ENCODE measurements at regions not wholly inside any gene's neighbourhood (a gene's known extent, or its start where the extent isn't known, plus 50 kb on each side); places are given as distances from the start of the nearest gene placed in this dataset.

DNA sequence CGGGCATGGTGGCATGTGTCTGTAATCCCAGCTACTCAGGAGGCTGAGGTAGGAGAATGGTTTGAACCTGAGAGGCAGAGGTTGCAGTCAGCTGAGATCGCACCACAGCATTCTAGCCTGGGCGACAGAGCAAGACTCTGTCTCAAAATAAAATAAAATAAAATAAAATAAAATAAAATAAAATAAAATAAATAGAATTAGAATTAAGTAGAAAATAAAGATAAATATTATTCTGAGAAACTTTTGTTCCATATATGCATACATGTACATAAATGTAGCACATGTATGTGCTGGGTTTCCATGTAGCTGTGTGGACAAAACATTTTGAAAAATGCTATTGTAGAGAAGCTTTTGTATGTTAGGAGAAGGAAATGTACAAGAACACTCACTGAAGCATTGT, 129.4 kb upstream of the VLDLR start:
- Mint-ChIP-seq H3K4me3 (no peak overlapping the region), H3K4me1 (ENCODE audit: low read depth) (no peaks in the 10 kb centered on the region), H3K9me3 (no peaks in the 10 kb centered on the region), H3K27ac (no peak overlapping the region), H3K27me3 (ENCODE audit: low read depth) (peaks cover 6% of the 10 kb centered on the region), H3K36me3 (ENCODE audit: low read depth) (no peaks in the 10 kb centered on the region)
- DNase-seq: no peak
- intact Hi-C loops (cut with micrococcal nuclease): no loop called here
- CTCF ChIA-PET: no interaction called here

DNA sequence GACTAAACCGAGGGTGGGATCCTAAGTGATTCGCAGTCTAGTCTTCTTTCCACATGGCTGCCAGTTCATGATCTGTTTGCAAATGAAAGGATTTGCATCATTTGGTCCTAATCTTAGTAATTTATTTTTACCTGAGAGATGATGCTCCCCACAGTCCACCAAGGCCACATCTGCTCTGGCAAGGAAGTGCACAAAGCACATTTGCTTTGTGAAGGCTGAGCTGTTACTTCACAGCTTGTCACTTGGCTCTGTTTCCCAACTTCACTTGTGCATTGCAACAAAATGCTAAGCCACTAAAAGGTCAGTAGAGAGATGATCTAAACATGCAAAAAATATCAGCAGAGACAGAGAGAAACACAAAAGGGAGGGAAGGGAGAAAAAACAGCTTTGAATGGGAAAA, 128.5 kb upstream of the VLDLR start:
- H3K27me3 Mint-ChIP-seq (ENCODE audit: low read depth): peaks cover 6% of the 10 kb centered on the region
- DNase-seq: no peak
- no peak overlapping the region for H3K27ac Mint-ChIP-seq
- intact Hi-C loops (cut with micrococcal nuclease): no loop called here
- CTCF ChIA-PET: interaction anchor here (0.7 kb wide), 1 partner anchor 406 kb away, joined by 3 read pairs; no protein-coding TSS in a partner anchor
- no peak overlapping the region for H3K4me3 Mint-ChIP-seq
- no peaks in the 10 kb centered on the region for H3K36me3 Mint-ChIP-seq (ENCODE audit: low read depth)
- H3K4me1 Mint-ChIP-seq (ENCODE audit: low read depth): no peaks in the 10 kb centered on the region
- H3K9me3 Mint-ChIP-seq: no peaks in the 10 kb centered on the region

DNA sequence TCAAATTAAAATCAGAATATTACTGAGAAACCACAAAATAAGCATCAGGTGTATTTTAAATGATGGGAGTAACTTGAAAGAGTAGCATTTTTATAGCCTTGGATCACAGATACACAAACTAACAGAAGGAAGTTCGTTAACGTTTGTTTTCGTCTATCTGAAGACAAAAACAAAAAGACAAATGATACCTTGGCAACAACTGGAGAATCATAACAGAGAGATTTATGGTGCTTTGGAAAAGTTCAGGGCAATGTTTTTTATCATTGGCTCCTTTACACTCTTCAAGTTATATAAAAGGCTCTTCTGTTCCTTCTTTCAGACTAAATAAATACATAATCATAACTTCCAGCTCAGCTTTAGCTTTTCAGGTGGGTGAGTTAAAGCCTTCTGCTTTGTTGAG, 128.1 kb upstream of the VLDLR start:
- peaks cover 2% of the 10 kb centered on the region for H3K27me3 Mint-ChIP-seq (ENCODE audit: low read depth)
- no peak overlapping the region for H3K4me3 Mint-ChIP-seq
- H3K27ac Mint-ChIP-seq: no peak overlapping the region
- H3K9me3 Mint-ChIP-seq: no peaks in the 10 kb centered on the region
- CTCF ChIA-PET: interaction anchor here (0.7 kb wide), 1 partner anchor 406 kb away, joined by 3 read pairs; no protein-coding TSS in a partner anchor
- intact Hi-C loops (cut with micrococcal nuclease): no loop called here
- no peaks in the 10 kb centered on the region for H3K36me3 Mint-ChIP-seq (ENCODE audit: low read depth)
- no peaks in the 10 kb centered on the region for H3K4me1 Mint-ChIP-seq (ENCODE audit: low read depth)
- no peak for DNase-seq

DNA sequence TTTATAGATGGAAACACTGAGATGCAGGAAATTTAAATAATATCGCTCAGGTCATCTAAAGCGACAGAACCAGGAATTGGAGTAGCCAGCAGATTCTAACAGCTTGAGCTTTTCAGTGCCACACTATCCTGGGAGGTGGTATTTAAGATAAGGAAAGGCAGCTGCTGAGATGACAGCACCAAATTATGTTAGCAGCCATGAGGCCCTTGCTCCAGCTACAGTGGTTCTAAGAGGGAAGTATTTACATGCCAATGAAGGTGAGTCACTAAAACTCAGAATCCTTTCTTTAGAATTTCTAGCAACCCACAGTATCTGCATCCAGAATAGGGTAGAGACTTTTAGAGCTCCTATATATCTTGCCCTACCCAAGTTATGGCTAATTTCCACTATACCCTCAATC, 127.0 kb upstream of the VLDLR start:
- no peaks in the 10 kb centered on the region for H3K4me1 Mint-ChIP-seq (ENCODE audit: low read depth)
- no peaks in the 10 kb centered on the region for H3K36me3 Mint-ChIP-seq (ENCODE audit: low read depth)
- H3K9me3 Mint-ChIP-seq: no peaks in the 10 kb centered on the region
- CTCF ChIA-PET: no interaction called here
- no peak overlapping the region for H3K4me3 Mint-ChIP-seq
- no peak for DNase-seq
- peaks cover 2% of the 10 kb centered on the region for H3K27me3 Mint-ChIP-seq (ENCODE audit: low read depth)
- no peak overlapping the region for H3K27ac Mint-ChIP-seq
- intact Hi-C loops (cut with micrococcal nuclease): no loop called here

DNA sequence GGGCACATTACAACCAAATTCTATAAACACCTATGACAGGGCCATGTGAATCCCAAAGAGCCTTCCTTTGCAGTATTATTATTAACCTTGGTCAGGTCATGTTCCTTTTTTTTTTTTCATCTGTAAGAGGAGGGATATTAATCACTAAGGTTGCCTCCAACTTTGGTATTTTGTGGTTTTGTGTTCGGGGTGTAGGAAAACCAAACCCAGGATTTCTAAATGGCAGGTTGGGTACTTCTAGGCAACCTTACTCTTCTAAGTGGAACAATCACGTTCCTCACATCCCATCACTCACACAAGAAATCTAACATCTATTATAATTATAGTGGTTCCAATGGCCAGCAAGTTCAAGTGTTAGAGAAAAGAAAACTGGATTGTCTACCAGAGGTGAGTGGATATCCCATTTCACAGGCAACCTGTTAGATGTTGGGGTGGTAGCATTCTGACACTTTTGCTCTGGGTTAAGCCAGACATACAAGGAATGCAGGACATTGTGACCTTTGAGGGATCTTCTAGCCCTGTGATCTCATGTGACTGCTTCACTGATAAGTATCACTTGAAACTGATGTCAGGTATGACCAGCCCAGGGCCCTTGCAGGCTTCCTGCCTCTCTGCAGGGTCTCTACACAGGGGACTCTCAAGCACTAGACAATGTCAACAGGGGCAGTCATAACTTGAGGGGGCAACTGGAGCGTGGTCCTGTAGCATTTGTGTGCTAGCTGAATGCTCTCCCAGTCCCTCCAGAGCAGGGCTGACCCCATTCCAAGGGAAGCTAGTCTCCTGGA, 126.2 kb upstream of the VLDLR start:
- intact Hi-C loops (cut with micrococcal nuclease): no loop called here
- CTCF ChIA-PET: no interaction called here
- no peak for DNase-seq
- Mint-ChIP-seq H3K4me3 (no peak overlapping the region), H3K4me1 (ENCODE audit: low read depth) (no peaks in the 10 kb centered on the region), H3K36me3 (ENCODE audit: low read depth) (no peaks in the 10 kb centered on the region), H3K27me3 (ENCODE audit: low read depth) (peaks cover 2% of the 10 kb centered on the region), H3K27ac (no peak overlapping the region), H3K9me3 (no peaks in the 10 kb centered on the region)

DNA sequence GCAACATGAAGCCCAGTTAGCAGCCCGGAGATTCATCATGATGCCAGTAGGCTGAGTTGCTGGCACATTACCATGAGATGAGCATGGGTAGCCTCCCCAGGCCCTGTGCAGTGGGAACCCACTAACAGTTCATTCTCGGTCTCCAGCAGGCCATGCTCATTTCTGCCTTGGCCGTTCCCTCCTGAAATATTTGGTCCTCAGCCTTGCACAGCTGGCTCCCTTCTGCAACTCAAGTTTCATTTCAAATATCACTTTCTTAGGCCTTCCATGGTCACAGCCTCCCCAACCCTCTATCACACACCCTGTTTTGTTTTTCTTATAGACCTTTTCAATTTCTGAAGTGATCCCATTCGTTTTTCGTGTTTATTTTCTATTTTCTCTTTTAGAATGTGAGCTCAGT, 125.4 kb upstream of the VLDLR start:
- Mint-ChIP-seq H3K9me3 (no peaks in the 10 kb centered on the region), H3K27ac (no peak overlapping the region), H3K4me1 (ENCODE audit: low read depth) (no peaks in the 10 kb centered on the region)

DNA sequence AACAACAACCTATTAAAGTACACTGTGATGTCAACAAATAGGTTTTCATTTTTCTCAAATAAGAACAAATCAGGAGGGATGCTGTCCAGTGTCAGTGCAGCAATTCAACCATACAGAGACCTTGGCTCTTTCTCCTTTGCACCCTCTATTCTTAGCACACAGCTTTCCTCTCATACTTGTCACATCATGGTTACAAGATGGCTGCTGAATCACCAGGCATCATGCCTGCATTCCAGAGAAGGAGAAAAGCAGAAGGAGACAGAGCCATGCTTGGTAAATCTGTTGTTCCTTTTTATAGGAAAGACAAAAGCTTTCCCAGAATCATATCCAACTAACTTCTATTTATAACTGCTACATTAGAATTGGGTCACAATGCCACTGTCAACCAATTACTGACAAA, 124.7 kb upstream of the VLDLR start:
- H3K4me1 Mint-ChIP-seq (ENCODE audit: low read depth): no peaks in the 10 kb centered on the region
- H3K27me3 Mint-ChIP-seq (ENCODE audit: low read depth): no peaks in the 10 kb centered on the region
- no peak for DNase-seq
- intact Hi-C loops (cut with micrococcal nuclease): no loop called here
- no peaks in the 10 kb centered on the region for H3K9me3 Mint-ChIP-seq
- CTCF ChIA-PET: no interaction called here
- no peaks in the 10 kb centered on the region for H3K36me3 Mint-ChIP-seq (ENCODE audit: low read depth)
- H3K27ac Mint-ChIP-seq: no peak overlapping the region
- H3K4me3 Mint-ChIP-seq: no peak overlapping the region

More for the DNA sequence above, 125.4 kb upstream of the VLDLR start:
- Mint-ChIP-seq H3K36me3 (ENCODE audit: low read depth) (no peaks in the 10 kb centered on the region), H3K4me3 (no peak overlapping the region), H3K27me3 (ENCODE audit: low read depth) (peaks cover under 1% of the 10 kb centered on the region)
- intact Hi-C loops (cut with micrococcal nuclease): no loop called here
- DNase-seq: no peak
- CTCF ChIA-PET: no interaction called here

DNA sequence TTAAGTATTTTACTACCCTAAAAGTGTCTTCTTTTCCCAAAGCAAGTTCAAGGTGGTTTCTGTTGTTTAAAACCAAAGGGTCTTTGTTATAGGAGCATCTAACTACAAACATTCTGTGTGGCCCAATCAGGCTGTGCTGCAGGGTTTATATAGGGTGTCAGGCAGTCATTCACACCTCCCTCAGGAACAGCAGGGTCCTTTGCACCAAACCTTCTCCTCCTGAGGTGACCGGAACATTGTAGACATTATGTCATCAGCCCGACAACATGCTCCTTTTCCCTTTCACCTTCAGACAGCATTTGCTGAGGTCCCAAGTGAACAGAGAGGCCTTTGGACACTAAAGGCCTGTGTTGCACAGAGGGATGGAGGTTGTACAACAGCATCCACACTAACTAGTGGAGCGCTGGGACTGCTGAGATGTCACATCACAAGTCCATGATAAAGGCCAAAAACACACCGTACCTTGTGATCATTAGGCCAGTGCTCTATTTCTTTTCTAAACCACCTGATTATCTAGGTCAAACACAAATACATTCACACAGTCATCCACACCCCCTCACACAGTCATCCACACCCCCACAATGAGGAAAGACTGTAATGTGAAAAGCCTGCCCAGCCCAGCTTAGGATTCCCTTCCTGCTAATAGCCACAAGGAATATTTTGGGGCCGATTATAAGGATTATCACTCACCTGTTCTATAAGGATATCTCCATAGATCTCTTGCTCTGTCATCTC, 123.8 kb upstream of the VLDLR start:
- H3K9me3 Mint-ChIP-seq: no peaks in the 10 kb centered on the region
- no peak overlapping the region for H3K27ac Mint-ChIP-seq
- H3K27me3 Mint-ChIP-seq (ENCODE audit: low read depth): no peaks in the 10 kb centered on the region
- H3K4me1 Mint-ChIP-seq (ENCODE audit: low read depth): no peaks in the 10 kb centered on the region
- no peak for DNase-seq
- CTCF ChIA-PET: no interaction called here
- intact Hi-C loops (cut with micrococcal nuclease): no loop called here
- no peaks in the 10 kb centered on the region for H3K36me3 Mint-ChIP-seq (ENCODE audit: low read depth)
- no peak overlapping the region for H3K4me3 Mint-ChIP-seq

DNA sequence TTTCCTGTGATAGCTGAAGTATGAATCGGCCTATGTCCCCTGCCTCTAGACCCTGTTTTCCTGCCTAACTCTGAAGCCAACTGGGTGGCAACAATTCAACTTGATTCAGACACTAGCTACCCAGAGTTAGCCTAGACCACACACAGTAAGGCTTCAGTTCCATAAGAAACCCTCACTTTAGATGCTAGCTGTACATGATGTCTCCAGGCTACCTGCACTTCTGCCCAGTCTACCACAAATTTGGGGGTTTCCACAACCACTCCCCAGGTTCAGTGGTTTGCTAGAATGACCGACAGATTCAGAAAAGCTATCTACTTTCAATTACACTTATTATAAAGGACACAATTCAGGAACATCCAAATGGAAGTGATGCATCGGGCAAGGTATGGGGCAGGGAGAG, 119.4 kb upstream of the VLDLR start:
- CTCF ChIA-PET: no interaction called here
- H3K27ac Mint-ChIP-seq: no peak overlapping the region
- H3K36me3 Mint-ChIP-seq (ENCODE audit: low read depth): no peaks in the 10 kb centered on the region
- no peaks in the 10 kb centered on the region for H3K27me3 Mint-ChIP-seq (ENCODE audit: low read depth)
- H3K9me3 Mint-ChIP-seq: no peaks in the 10 kb centered on the region
- H3K4me1 Mint-ChIP-seq (ENCODE audit: low read depth): no peaks in the 10 kb centered on the region
- DNase-seq: no peak
- intact Hi-C loops (cut with micrococcal nuclease): no loop called here
- H3K4me3 Mint-ChIP-seq: no peak overlapping the region

DNA sequence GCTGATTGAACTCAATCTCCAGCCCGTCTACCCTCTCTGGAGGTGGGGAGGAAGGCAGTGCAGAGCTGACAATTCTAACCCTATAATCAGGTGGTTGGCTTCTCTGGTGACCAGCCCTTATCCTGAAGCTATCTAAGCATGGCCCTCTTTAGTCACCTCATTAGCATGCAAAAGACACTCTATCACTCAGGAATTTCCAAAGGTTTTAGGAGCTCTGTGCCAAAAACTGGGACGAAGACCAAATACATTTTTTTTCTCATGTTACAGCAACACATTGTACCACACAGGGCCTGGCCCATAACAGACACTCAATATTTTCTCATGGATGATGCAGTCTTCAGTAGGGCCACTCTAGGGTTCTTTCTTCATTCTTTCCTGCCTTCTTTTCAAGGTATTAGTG, 118.8 kb upstream of the VLDLR start:
- no peaks in the 10 kb centered on the region for H3K36me3 Mint-ChIP-seq (ENCODE audit: low read depth)
- no peaks in the 10 kb centered on the region for H3K27me3 Mint-ChIP-seq (ENCODE audit: low read depth)
- intact Hi-C loops (cut with micrococcal nuclease): no loop called here
- no peak overlapping the region for H3K27ac Mint-ChIP-seq
- no peaks in the 10 kb centered on the region for H3K4me1 Mint-ChIP-seq (ENCODE audit: low read depth)
- H3K9me3 Mint-ChIP-seq: no peaks in the 10 kb centered on the region
- CTCF ChIA-PET: no interaction called here
- no peak for DNase-seq
- no peak overlapping the region for H3K4me3 Mint-ChIP-seq

DNA sequence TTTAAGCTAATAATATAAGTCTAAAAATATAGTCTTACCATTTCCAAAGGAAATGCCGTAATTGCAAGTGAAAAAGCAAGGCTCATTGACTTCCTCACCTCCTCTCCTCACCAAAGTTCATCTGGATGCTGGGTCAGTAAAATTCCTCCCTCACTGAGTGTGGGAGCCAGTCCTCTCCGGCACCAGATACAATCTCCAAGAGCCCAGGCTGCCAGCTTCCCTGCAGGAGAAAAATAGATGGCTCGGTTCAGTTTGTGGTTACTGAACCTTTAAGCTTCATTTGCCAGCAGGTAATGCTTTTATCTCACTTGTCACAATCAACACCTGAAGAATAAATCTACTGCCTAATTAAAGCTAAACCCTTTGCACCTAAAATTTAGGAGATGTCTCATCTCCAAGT, 115.3 kb upstream of the VLDLR start:
- no peaks in the 10 kb centered on the region for H3K4me1 Mint-ChIP-seq (ENCODE audit: low read depth)
- no peaks in the 10 kb centered on the region for H3K9me3 Mint-ChIP-seq
- no peak for DNase-seq
- peaks cover 3% of the 10 kb centered on the region for H3K27me3 Mint-ChIP-seq (ENCODE audit: low read depth)
- H3K27ac Mint-ChIP-seq: no peak overlapping the region
- CTCF ChIA-PET: interaction anchor here (0.5 kb wide), 1 partner anchor 94 kb away, joined by 3 read pairs; no protein-coding TSS in a partner anchor
- H3K4me3 Mint-ChIP-seq: no peak overlapping the region
- intact Hi-C loops (cut with micrococcal nuclease): no loop called here
- H3K36me3 Mint-ChIP-seq (ENCODE audit: low read depth): no peaks in the 10 kb centered on the region

DNA sequence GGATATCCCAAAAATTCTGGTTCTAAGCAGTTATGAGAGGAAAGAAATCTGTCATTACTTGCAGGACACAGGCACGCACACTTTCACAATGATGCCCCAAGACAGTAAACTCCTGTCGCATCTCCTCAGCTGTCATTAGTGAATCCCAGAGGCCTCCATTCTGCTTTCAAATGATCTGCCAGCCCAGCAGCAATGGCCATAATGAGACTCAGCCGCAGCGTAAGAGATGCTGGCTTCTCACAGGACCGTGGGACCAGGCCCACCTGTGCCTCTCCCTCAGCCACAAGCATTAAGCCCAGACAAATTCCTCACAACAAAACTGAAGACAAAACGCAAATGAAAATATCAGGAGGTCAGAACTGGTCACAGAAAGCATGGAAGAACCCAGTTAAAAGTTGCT, 98.0 kb upstream of the VLDLR start:
- Mint-ChIP-seq H3K4me3 (no peak overlapping the region), H3K27ac (no peak overlapping the region), H3K9me3 (peaks cover 10% of the 10 kb centered on the region), H3K27me3 (ENCODE audit: low read depth) (peaks cover 10% of the 10 kb centered on the region), H3K4me1 (ENCODE audit: low read depth) (no peaks in the 10 kb centered on the region), H3K36me3 (ENCODE audit: low read depth) (no peaks in the 10 kb centered on the region)
- DNase-seq: no peak
- CTCF ChIA-PET: no interaction called here
- intact Hi-C loops (cut with micrococcal nuclease): no loop called here

DNA sequence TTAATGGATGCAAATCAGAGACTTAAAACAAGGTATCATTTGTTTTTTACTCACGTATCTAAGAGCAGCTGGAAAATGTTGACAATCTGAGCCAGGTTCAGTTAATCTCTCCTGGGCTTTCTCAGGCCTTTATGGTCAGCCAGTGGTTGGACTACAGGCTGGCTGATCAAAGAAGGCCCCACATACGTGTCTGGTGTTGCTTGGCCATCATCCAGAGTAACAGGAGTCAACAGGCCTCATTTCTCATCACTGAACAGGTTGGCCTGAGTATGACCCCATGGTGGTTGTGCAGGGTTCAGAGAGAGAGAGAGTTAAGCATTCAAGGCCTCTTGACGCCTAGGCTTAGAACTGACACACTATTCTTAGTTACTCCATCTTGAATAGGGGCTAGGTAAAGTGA, 97.0 kb upstream of the VLDLR start:
- H3K4me1 Mint-ChIP-seq (ENCODE audit: low read depth): no peaks in the 10 kb centered on the region
- peaks cover 7% of the 10 kb centered on the region for H3K27me3 Mint-ChIP-seq (ENCODE audit: low read depth)
- no peak overlapping the region for H3K27ac Mint-ChIP-seq
- no peaks in the 10 kb centered on the region for H3K36me3 Mint-ChIP-seq (ENCODE audit: low read depth)
- H3K4me3 Mint-ChIP-seq: no peak overlapping the region
- no peak for DNase-seq
- CTCF ChIA-PET: no interaction called here
- peaks cover 4% of the 10 kb centered on the region for H3K9me3 Mint-ChIP-seq
- intact Hi-C loops (cut with micrococcal nuclease): no loop called here
